WTC11 (cell line): ENCODE measurements at regions not wholly inside any gene's neighbourhood (a gene's known extent, or its start where the extent isn't known, plus 50 kb on each side); places are given as distances from the start of the nearest gene placed in this dataset.

ENCODE experiments used
- ATAC-seq: fragments of 200-7000 bp; cut with Tn5 transposase; 2 replicates; pipeline ENCODE4 v1.10.0; 2021; ENCODE audit warnings: mild to moderate bottlenecking, moderate library complexity
- CTCF ChIA-PET: fragments of 300-600 bp; sonication (Branson Sonifier 250); formaldehyde crosslinking; loops from one replicate; lab custom pipeline; 2021; ENCODE audit warnings: antibody characterized with exemption; lab: Charles Lee
- POLR2A ChIA-PET: fragments of 350-600 bp; sonication (Branson Sonifier 250); formaldehyde crosslinking; loops from one replicate; lab custom pipeline; 2021; ENCODE audit warnings: antibody characterized with exemption; lab: Charles Lee
- DNase-seq: peaks from one replicate; pipeline ENCODE4 v3.0.0; 2021; ENCODE audit warnings: low spot score
- H3K27ac Mint-ChIP-seq: 2 replicates; pipeline ENCODE4 v1.8.0; 2021; ENCODE audit warnings: mixed read lengths
- H3K27me3 Mint-ChIP-seq: 2 replicates; pipeline ENCODE4 v1.8.0; 2021; ENCODE audit warnings: low read depth, mild to moderate bottlenecking, moderate library complexity, mixed read lengths
- H3K36me3 Mint-ChIP-seq: 2 replicates; pipeline ENCODE4 v1.8.0; 2021; ENCODE audit warnings: mixed read lengths
- H3K4me1 Mint-ChIP-seq: 2 replicates; pipeline ENCODE4 v1.8.0; 2022; ENCODE audit warnings: mixed read lengths
- H3K4me3 Mint-ChIP-seq: 2 replicates; pipeline ENCODE4 v1.8.0; 2021; ENCODE audit warnings: mild to moderate bottlenecking, moderate library complexity, mixed read lengths
- H3K9me3 Mint-ChIP-seq: 2 replicates; pipeline ENCODE4 v1.8.0; 2021; ENCODE audit warnings: mixed read lengths
- CBFB ChIP-seq: sonication (generic); formaldehyde crosslinking; IDR thresholded peaks from 2 replicates; pipeline ENCODE4 v1.8.1; 2022; ENCODE audit warnings: mild to moderate bottlenecking, low read depth, missing genetic modification reagents
- CREB1 ChIP-seq: sonication (generic); formaldehyde crosslinking; IDR thresholded peaks from 2 replicates; pipeline ENCODE4 v1.8.0; 2023; ENCODE audit warnings: mild to moderate bottlenecking, missing genetic modification reagents
- ELF4 ChIP-seq: sonication (generic); formaldehyde crosslinking; IDR thresholded peaks from 2 replicates; pipeline ENCODE4 v1.8.1; 2022; ENCODE audit warnings: low read depth, mild to moderate bottlenecking, moderate library complexity, missing genetic modification reagents
- FOXJ3 ChIP-seq: sonication (generic); formaldehyde crosslinking; IDR thresholded peaks from 2 replicates; pipeline ENCODE4 v1.9.0; 2021; ENCODE audit warnings: missing genetic modification reagents, mild to moderate bottlenecking, borderline replicate concordance
- GTF2I ChIP-seq: fragments of 250-450 bp; sonication (Bioruptor Pico); conservative IDR thresholded peaks from 2 replicates; pipeline ENCODE4 v1.4.0; 2021; ENCODE audit warnings: mild to moderate bottlenecking
- MXD4 ChIP-seq: fragments of 250-450 bp; sonication (Bioruptor Pico); IDR thresholded peaks from 2 replicates; pipeline ENCODE4 v1.8.0; 2021; ENCODE audit warnings: mild to moderate bottlenecking, moderate library complexity, borderline replicate concordance
- NFATC4 ChIP-seq: fragments of 250-450 bp; sonication (Bioruptor Pico); IDR thresholded peaks from 2 replicates; pipeline ENCODE4 v1.9.0; 2021; ENCODE audit warnings: mild to moderate bottlenecking
- NFE2L1 ChIP-seq: sonication (generic); formaldehyde crosslinking; IDR thresholded peaks from 2 replicates; pipeline ENCODE4 v1.8.1; 2023; ENCODE audit warnings: missing genetic modification reagents
- NR1H2 ChIP-seq: sonication (generic); formaldehyde crosslinking; IDR thresholded peaks from 2 replicates; pipeline ENCODE4 v1.9.0; 2021; ENCODE audit warnings: mild to moderate bottlenecking, moderate library complexity, missing genetic modification reagents
- RORB ChIP-seq: fragments of 250-450 bp; sonication (Bioruptor Pico); IDR thresholded peaks from 2 replicates; pipeline ENCODE4 v1.9.0; 2021; ENCODE audit warnings: mild to moderate bottlenecking
- TEAD1 ChIP-seq: sonication (generic); formaldehyde crosslinking; IDR thresholded peaks from 2 replicates; pipeline ENCODE4 v1.8.0; 2022; ENCODE audit warnings: mild to moderate bottlenecking, missing genetic modification reagents
- TP53 ChIP-seq: sonication (generic); formaldehyde crosslinking; IDR thresholded peaks from 2 replicates; pipeline ENCODE4 v1.8.1; 2023; ENCODE audit warnings: mild to moderate bottlenecking, missing genetic modification reagents
- ZNF138 ChIP-seq: sonication (generic); formaldehyde crosslinking; conservative IDR thresholded peaks from 2 replicates; pipeline ENCODE4 v1.8.1; 2022; ENCODE audit warnings: mild to moderate bottlenecking, moderate library complexity, missing genetic modification reagents
- ZNF317 ChIP-seq: sonication (generic); formaldehyde crosslinking; IDR thresholded peaks from 2 replicates; pipeline ENCODE4 v1.8.1; 2023; ENCODE audit warnings: low read depth, mild to moderate bottlenecking, moderate library complexity, missing genetic modification reagents, borderline replicate concordance
- TF ChIP-seq, protein P1 (sequence below): fragments of 250-450 bp; sonication (Bioruptor Pico); IDR thresholded peaks from 2 replicates; pipeline ENCODE4 v2.1.2; 2022; ENCODE audit warnings: mild to moderate bottlenecking, moderate library complexity
- TF ChIP-seq, protein P2 (sequence below): sonication (generic); formaldehyde crosslinking; IDR thresholded peaks from 2 replicates; pipeline ENCODE4 v1.8.0; 2022; ENCODE audit warnings: mild to moderate bottlenecking, missing genetic modification reagents
- TF ChIP-seq, protein P3 (sequence below): sonication (generic); formaldehyde crosslinking; IDR thresholded peaks from 2 replicates; pipeline ENCODE4 v1.8.0; 2022; ENCODE audit warnings: mild to moderate bottlenecking, missing genetic modification reagents
- TF ChIP-seq, protein P4 (sequence below): fragments of 200-600 bp; IDR thresholded peaks from 2 replicates; pipeline ENCODE4 v1.8.0; 2022; ENCODE audit warnings: antibody characterized with exemption
- TF ChIP-seq, protein P5 (sequence below): fragments of 250-450 bp; sonication (Bioruptor Pico); IDR thresholded peaks from 2 replicates; pipeline ENCODE4 v1.9.0; 2021; ENCODE audit warnings: moderate library complexity, mild to moderate bottlenecking, inconsistent platforms, borderline replicate concordance
- TF ChIP-seq, protein P6 (sequence below): sonication (generic); formaldehyde crosslinking; IDR thresholded peaks from 2 replicates; pipeline ENCODE4 v1.8.0; 2023; ENCODE audit warnings: missing genetic modification reagents, mild to moderate bottlenecking, borderline replicate concordance

DNA sequence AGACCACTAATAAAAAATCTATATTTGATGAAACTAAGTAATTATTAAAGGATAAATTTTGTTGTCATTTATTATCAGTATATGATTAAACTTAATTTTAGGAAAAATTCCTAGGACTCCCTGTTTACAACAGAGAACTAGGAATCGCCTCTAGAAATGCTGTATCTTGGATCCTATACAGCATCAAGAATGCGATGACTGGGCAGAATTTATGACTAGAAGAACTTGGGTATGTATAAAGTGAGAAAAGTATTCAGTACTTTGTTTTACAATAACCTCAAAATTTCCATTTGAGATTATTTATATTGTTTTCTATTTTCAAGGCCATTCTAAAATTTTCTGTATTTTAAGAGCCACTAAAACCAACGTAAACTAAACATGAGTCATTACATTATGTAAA is 82.3 kb upstream of the AGTR1 start:
- H3K9me3 Mint-ChIP-seq = peaks cover 17% of the 10 kb centered on the region
- H3K4me3 Mint-ChIP-seq = no peak overlapping the region
- H3K27me3 Mint-ChIP-seq = no peaks in the 10 kb centered on the region
- no peak overlapping the region for H3K27ac Mint-ChIP-seq
- H3K4me1 Mint-ChIP-seq = peaks cover 4% of the 10 kb centered on the region
- no peak for DNase-seq
- no peaks in the 10 kb centered on the region for H3K36me3 Mint-ChIP-seq
- TF ChIP-seq ZNF317 (CRISPR knock-in tag) = no peak
- TF ChIP-seq FOXJ3 (CRISPR knock-in tag) = no peak
- TF ChIP-seq NFE2L1 (CRISPR knock-in tag) = no peak
- TF ChIP-seq, protein P1, sequence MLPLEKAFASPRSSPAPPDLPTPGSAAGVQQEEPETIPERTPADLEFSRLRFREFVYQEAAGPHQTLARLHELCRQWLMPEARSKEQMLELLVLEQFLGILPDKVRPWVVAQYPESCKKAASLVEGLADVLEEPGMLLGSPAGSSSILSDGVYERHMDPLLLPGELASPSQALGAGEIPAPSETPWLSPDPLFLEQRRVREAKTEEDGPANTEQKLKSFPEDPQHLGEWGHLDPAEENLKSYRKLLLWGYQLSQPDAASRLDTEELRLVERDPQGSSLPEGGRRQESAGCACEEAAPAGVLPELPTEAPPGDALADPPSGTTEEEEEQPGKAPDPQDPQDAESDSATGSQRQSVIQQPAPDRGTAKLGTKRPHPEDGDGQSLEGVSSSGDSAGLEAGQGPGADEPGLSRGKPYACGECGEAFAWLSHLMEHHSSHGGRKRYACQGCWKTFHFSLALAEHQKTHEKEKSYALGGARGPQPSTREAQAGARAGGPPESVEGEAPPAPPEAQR (CRISPR knock-in tag) = no peak
- TF ChIP-seq GTF2I (CRISPR knock-in tag) = no peak
- TF ChIP-seq, protein P2, sequence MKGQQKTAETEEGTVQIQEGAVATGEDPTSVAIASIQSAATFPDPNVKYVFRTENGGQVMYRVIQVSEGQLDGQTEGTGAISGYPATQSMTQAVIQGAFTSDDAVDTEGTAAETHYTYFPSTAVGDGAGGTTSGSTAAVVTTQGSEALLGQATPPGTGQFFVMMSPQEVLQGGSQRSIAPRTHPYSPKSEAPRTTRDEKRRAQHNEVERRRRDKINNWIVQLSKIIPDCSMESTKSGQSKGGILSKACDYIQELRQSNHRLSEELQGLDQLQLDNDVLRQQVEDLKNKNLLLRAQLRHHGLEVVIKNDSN (CRISPR knock-in tag) = no peak
- no peak for TF ChIP-seq CBFB (CRISPR knock-in tag)
- TF ChIP-seq, protein P3, sequence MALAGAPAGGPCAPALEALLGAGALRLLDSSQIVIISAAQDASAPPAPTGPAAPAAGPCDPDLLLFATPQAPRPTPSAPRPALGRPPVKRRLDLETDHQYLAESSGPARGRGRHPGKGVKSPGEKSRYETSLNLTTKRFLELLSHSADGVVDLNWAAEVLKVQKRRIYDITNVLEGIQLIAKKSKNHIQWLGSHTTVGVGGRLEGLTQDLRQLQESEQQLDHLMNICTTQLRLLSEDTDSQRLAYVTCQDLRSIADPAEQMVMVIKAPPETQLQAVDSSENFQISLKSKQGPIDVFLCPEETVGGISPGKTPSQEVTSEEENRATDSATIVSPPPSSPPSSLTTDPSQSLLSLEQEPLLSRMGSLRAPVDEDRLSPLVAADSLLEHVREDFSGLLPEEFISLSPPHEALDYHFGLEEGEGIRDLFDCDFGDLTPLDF (CRISPR knock-in tag) = no peak
- no peak for TF ChIP-seq RORB
- no peak for TF ChIP-seq NR1H2 (CRISPR knock-in tag)
- no peak for TF ChIP-seq TEAD1 (CRISPR knock-in tag)
- TF ChIP-seq, protein P4, sequence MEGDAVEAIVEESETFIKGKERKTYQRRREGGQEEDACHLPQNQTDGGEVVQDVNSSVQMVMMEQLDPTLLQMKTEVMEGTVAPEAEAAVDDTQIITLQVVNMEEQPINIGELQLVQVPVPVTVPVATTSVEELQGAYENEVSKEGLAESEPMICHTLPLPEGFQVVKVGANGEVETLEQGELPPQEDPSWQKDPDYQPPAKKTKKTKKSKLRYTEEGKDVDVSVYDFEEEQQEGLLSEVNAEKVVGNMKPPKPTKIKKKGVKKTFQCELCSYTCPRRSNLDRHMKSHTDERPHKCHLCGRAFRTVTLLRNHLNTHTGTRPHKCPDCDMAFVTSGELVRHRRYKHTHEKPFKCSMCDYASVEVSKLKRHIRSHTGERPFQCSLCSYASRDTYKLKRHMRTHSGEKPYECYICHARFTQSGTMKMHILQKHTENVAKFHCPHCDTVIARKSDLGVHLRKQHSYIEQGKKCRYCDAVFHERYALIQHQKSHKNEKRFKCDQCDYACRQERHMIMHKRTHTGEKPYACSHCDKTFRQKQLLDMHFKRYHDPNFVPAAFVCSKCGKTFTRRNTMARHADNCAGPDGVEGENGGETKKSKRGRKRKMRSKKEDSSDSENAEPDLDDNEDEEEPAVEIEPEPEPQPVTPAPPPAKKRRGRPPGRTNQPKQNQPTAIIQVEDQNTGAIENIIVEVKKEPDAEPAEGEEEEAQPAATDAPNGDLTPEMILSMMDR = no peak
- TF ChIP-seq, protein P5, sequence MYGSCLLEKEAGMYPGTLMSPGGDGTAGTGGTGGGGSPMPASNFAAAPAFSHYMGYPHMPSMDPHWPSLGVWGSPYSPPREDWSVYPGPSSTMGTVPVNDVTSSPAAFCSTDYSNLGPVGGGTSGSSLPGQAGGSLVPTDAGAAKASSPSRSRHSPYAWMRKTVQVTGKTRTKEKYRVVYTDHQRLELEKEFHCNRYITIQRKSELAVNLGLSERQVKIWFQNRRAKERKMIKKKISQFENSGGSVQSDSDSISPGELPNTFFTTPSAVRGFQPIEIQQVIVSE (CRISPR knock-in tag) = no peak
- no peak for TF ChIP-seq TP53 (CRISPR knock-in tag)
- no peak for TF ChIP-seq CREB1 (CRISPR knock-in tag)
- no peak for TF ChIP-seq MXD4 (CRISPR knock-in tag)
- no peak for TF ChIP-seq ZNF138
- TF ChIP-seq ELF4 (CRISPR knock-in tag) = no peak
- TF ChIP-seq NFATC4 (CRISPR knock-in tag) = no peak
- TF ChIP-seq, protein P6, sequence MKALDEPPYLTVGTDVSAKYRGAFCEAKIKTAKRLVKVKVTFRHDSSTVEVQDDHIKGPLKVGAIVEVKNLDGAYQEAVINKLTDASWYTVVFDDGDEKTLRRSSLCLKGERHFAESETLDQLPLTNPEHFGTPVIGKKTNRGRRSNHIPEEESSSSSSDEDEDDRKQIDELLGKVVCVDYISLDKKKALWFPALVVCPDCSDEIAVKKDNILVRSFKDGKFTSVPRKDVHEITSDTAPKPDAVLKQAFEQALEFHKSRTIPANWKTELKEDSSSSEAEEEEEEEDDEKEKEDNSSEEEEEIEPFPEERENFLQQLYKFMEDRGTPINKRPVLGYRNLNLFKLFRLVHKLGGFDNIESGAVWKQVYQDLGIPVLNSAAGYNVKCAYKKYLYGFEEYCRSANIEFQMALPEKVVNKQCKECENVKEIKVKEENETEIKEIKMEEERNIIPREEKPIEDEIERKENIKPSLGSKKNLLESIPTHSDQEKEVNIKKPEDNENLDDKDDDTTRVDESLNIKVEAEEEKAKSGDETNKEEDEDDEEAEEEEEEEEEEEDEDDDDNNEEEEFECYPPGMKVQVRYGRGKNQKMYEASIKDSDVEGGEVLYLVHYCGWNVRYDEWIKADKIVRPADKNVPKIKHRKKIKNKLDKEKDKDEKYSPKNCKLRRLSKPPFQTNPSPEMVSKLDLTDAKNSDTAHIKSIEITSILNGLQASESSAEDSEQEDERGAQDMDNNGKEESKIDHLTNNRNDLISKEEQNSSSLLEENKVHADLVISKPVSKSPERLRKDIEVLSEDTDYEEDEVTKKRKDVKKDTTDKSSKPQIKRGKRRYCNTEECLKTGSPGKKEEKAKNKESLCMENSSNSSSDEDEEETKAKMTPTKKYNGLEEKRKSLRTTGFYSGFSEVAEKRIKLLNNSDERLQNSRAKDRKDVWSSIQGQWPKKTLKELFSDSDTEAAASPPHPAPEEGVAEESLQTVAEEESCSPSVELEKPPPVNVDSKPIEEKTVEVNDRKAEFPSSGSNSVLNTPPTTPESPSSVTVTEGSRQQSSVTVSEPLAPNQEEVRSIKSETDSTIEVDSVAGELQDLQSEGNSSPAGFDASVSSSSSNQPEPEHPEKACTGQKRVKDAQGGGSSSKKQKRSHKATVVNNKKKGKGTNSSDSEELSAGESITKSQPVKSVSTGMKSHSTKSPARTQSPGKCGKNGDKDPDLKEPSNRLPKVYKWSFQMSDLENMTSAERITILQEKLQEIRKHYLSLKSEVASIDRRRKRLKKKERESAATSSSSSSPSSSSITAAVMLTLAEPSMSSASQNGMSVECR (CRISPR knock-in tag) = no peak
- ChIA-PET CTCF (no interaction called here), POLR2A (no interaction called here)
- no peak for ATAC-seq
